HG03064 (cell line): ENCODE measurements at regions not wholly inside any gene's neighbourhood (a gene's known extent, or its start where the extent isn't known, plus 50 kb on each side); places are given as distances from the start of the nearest gene placed in this dataset.

Experiments used
- ATAC-seq: cut with Tn5 transposase; IDR thresholded peaks from one replicate; pipeline ENCODE4 v1.9.1; 2021; ENCODE audit warnings: low read depth; ENCODE audit not compliant: unreplicated experiment

GRCh38 chr13:89900104-89900765 lies 1447.3 kb upstream of the MIR17HG start:
- ATAC-seq = no peak

DNA sequence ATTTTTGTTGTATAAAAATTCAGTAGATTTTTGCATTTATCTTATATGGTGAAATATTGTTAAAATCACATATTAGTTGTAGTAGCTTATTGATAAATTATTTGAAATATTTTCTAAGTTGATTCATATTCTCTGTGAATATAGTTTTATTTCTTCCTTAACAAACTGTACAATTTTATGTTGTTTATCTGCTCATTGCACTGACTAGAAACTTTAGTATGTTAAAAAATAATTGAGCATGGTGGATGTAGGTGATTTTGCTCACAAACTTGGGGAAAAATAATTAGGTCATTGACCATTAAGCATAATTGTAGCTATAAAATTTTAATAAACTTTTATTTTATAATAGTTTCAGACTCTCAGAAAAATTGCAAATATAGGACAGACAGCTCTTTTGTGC lies 1445.3 kb upstream of the MIR17HG start:
- ATAC-seq = no peak

DNA sequence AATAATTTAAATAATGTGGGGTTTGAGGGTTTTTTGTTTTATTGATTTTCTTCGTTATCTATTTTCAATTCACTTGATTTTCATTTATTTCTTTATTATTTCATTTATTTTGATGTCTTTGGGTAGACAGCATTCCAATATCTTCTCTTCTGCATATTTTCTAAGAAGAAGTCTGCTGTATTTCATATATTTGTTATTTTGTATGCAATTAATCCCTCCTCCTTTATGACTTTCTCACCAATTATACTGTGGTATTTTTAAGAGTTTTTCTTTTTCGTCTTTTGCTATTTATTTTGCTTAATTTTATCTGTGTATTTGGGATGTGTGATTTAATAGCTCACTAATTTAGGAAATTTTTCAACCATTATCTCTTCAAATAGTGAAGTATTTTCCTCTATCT lies 1444.4 kb upstream of the MIR17HG start:
- no peak for ATAC-seq

- no peak for ATAC-seq
These were observed 1437.3 kb upstream of the MIR17HG start for GRCh38 chr13:89910166-89910565.

DNA sequence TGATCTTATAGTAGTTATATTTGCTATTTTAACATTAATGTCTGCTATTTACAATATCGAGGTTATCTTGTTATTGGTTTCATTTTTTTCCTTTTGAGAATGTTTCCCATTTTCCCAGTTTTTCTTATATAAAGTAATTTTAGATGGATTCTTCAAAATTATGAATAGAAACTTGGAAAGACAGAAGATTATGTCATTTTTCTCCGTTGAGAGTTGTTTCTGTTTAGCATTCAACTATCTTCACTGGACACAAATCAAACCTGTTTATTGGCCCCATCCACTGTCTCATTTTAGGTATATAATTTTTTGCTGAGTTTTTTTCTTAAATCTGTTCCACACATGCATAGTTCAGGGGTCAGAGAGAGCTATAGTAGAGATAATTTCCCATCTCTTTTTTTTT lies 1430.9 kb upstream of the MIR17HG start:
- ATAC-seq = no peak

- no peak for ATAC-seq
These were observed 1427.0 kb upstream of the MIR17HG start for GRCh38 chr13:89920461-89920860.

DNA sequence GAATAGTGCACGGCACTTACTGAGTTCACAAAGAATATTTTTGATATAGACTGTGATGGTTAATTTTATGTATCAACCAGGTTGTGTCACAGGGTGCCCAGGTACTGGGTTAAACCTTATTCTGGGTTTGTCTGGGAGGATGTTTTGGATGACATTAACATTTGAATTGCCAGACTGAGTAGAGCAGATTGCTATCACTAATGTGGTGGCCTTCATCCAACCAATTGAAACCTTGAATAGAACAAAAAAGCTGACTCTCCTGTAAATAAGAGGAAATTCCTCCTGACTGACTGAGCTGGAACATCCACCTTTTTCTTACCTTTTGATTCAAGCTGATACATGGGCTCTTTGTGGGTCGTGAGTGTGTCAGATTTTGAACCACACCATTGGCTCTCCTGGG lies 1424.4 kb upstream of the MIR17HG start:
- no peak for ATAC-seq

- no peak for ATAC-seq
These were observed 1423.8 kb upstream of the MIR17HG start for GRCh38 chr13:89923736-89924135.

- ATAC-seq = no peak
These were observed 1422.4 kb upstream of the MIR17HG start for GRCh38 chr13:89925107-89925506.

- no peak for ATAC-seq
These were observed 1416.6 kb upstream of the MIR17HG start for GRCh38 chr13:89930861-89931260.

DNA sequence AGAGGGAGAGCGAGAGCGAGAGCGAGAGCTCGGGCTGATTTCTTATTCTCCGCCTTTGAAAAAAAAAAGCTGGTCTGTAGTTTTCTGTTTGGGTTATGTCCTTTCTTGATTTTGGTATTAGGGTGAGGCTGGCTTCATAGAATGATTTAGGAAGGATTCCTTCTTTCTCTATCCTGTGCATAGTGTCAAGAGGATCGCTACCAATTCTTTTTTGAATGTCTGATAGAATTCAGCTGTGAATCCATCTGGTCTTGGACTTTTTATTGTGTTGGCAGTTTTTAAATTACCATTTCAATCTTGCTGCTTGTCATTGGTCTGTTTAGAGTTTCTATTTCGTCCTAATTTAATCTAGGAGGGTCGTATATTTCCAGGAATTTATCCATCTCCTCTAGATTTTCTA lies 1414.6 kb upstream of the MIR17HG start:
- no peak for ATAC-seq

- ATAC-seq = no peak
These were observed 1411.2 kb upstream of the MIR17HG start for GRCh38 chr13:89936256-89936655.

GRCh38 chr13:89937420-89937819 lies 1410.1 kb upstream of the MIR17HG start:
- ATAC-seq = no peak

DNA sequence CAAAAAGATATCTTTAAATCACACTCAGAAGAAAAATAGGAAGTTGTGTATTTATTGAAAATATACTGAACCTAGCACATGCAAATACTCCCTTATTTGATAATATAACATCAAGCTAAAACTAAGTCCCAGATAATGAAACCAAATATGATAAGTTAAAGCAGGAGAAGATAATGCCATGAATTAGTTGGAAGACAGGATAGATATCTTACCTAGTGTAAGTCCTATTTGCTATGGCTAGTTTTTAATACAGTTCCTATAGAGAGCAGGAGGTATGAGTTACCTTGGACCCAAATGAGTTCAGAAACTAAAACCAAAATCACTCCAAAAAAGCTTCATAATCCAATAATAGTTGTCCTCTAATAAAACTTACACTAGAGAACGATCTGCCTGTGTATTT lies 1407.1 kb upstream of the MIR17HG start:
- ATAC-seq = no peak

DNA sequence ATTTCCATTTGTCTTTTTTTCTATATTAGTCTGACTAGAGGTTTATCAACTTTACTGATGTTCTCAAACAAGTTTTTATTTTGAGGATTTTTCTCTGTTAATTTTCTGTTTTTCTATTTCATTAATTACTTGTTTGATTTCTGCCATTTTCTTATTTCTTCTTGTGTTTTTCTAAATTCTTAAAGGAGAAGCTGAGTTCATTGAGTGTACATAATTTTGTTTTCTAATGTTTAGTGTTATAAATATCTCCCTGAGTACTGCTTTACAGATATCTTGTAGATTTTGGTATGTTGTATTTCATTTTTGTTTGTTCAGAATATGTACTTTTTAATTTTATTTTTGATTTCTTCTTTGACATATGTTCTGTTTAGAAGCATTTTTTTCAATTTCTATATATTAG lies 1404.3 kb upstream of the MIR17HG start:
- no peak for ATAC-seq

- ATAC-seq = no peak
These were observed 1397.3 kb upstream of the MIR17HG start for GRCh38 chr13:89950225-89950624.

- no peak for ATAC-seq
These were observed 1396.1 kb upstream of the MIR17HG start for GRCh38 chr13:89951341-89951740.

- no peak for ATAC-seq
These were observed 1393.9 kb upstream of the MIR17HG start for GRCh38 chr13:89953581-89953980.

DNA sequence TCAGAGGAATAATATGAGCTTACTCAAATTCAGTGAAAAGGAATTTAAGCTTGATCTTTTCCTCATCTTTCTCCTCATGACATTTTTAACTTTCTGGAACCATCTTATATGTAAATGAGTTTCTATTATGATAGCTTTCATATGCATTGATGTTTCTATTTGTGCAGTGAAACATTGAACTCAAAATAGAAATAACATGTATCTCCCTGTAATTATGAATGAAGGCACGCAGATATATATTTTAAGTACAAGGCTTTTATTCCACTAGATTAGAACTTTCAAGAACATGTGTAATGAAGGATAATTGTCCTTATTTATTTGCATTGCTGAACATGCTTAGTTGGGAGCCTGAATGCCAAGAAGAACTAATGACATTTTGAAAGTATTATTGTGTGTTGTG lies 1391.7 kb upstream of the MIR17HG start:
- ATAC-seq = no peak

GRCh38 chr13:89959074-89959473 lies 1388.4 kb upstream of the MIR17HG start:
- ATAC-seq = no peak

- ATAC-seq = no peak
These were observed 1382.2 kb upstream of the MIR17HG start for GRCh38 chr13:89965252-89965651.

- no peak for ATAC-seq
These were observed 1381.0 kb upstream of the MIR17HG start for GRCh38 chr13:89966524-89966923.

- no peak for ATAC-seq
These were observed 1379.8 kb upstream of the MIR17HG start for GRCh38 chr13:89967701-89968100.
